Lung (tissue), 11 donors: ENCODE measurements at regions not wholly inside any gene's neighbourhood (a gene's known extent, or its start where the extent isn't known, plus 50 kb on each side); places are given as distances from the start of the nearest gene placed in this dataset.
A peak's percentile ranks its signal among the peaks of the same experiment; 100 is the strongest.

Experiments used
- ATAC-seq: fragments of 200-7000 bp; cut with Tn5 transposase; one replicate; pipeline ENCODE4 v1.9.1; 2020; ENCODE audit warnings: moderate number of reproducible peaks; ENCODE audit not compliant: insufficient read depth, low FRiP score
- DNase-seq, 3 donors: peaks; one replicate each; pipeline ENCODE4 v3.0.0-alpha.2; 2013 to 2017
- H3K27ac ChIP-seq, 2 donors: one replicate each; pipeline ENCODE4 v1.5.1; 2013; ENCODE audit warnings: mild to moderate bottlenecking in 2 of 2, moderate library complexity in 2 of 2, control low read depth in 1 of 2, inconsistent platforms in 1 of 2, low read depth in 1 of 2, low read length in 1 of 2
- H3K27me3 ChIP-seq, 3 donors: one replicate each; pipeline ENCODE4 v1.5.1; 2013; ENCODE audit warnings: low read length in 2 of 3; ENCODE audit not compliant: control insufficient read depth in 3 of 3, insufficient read depth in 3 of 3
- H3K36me3 ChIP-seq, 4 donors: one replicate each; pipeline ENCODE4 v1.5.1; 2013; ENCODE audit warnings: low read length in 4 of 4, mild to moderate bottlenecking in 1 of 4, moderate library complexity in 1 of 4; ENCODE audit not compliant: control insufficient read depth in 4 of 4, insufficient read depth in 4 of 4
- H3K4me1 ChIP-seq, 5 donors: one replicate each; pipeline ENCODE4 v1.5.1; 2013; ENCODE audit warnings: low read length in 5 of 5, mild to moderate bottlenecking in 2 of 5, moderate library complexity in 1 of 5; ENCODE audit not compliant: control insufficient read depth in 5 of 5, insufficient read depth in 5 of 5
- H3K4me3 ChIP-seq: one replicate; pipeline ENCODE4 v1.5.1; 2013; ENCODE audit warnings: mild to moderate bottlenecking, control low read depth, moderate library complexity
- H3K9ac ChIP-seq, 2 donors: one replicate each; pipeline ENCODE4 v1.5.1; 2013; ENCODE audit warnings: low read length in 2 of 2, control low read depth in 1 of 2; ENCODE audit not compliant: insufficient read depth in 1 of 2
- H3K9me3 ChIP-seq, 4 donors: one replicate each; pipeline ENCODE4 v1.5.1; 2013; ENCODE audit warnings: low read length in 3 of 4, mild to moderate bottlenecking in 1 of 4, moderate library complexity in 1 of 4; ENCODE audit not compliant: control insufficient read depth in 4 of 4, insufficient read depth in 3 of 4
- CTCF ChIP-seq: IDR thresholded peaks from 2 replicates; pipeline ENCODE4 v1.5.1; 2012; ENCODE audit warnings: mild to moderate bottlenecking; ENCODE audit errors: control extremely low read depth, extremely low read depth
- WGBS, 2 donors: extraction: QIAGEN DNeasy Blood & Tissue Kit; methylation state at CpG; one replicate each; pipeline ENCODE4 v1.1.7; 2013; 5-methylcytosine and 5-hydroxymethylcytosine counted together
- donor health status: control.
- donor health status: control.
- donor health status: Bipolar disorder and iron deficiency.
- donor health status: healthy.
- donor health status: DM: yes; HTN: yes; CAD: no.

DNA sequence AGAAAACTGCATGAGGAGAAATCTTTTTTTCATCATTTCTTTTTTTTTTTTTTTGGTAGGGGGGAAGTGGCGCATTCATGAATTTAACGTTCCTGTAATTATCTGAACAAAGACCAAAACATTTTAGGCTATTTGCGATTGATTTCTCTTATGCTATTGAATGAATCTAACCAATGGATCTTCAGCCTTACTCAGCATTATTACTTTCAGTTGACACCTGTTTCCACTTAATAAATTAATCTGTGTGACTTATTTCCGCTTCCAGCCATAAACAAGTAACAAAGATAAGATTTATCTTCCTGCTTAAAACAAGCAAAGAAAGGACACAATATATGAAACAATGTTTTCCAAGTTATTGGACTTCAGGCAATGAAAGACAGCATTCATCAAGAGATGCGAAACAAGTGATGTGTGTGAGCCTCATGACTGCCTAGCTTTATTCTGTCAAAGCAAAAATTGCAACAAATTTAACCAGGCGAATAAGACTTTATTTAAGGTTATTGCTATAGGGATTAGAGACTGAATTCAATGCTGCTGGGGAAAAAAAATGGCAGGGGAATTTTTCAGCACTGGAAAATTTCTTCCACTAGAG lies 1026.9 kb downstream of the LRFN5 start:
- no peak for DNase-seq
- Histone ChIP-seq H3K4me3 (no peak overlapping the region), H3K27me3 (no peaks in the 10 kb centered on the region), H3K9me3 (no peaks in the 10 kb centered on the region), H3K4me1 (no peaks in the 10 kb centered on the region), H3K27ac (no peak overlapping the region), H3K36me3 (no peaks in the 10 kb centered on the region), H3K9ac (no peak overlapping the region)
- no peak for ATAC-seq
- WGBS, 2 donors, result 84 to 85% methylated on average over 6 of the region's 6 CpGs
- TF ChIP-seq CTCF, result no peak

GRCh38 chr14:42629553-42629952 lies 1022.9 kb downstream of the LRFN5 start:
- no peak overlapping the region for H3K27ac ChIP-seq
- whole genome bisulfite sequencing, 2 donors, result 93 to 97% methylated on average over 1 of the region's 1 CpG
- H3K9me3 ChIP-seq, result no peaks in the 10 kb centered on the region
- H3K36me3 ChIP-seq, result no peaks in the 10 kb centered on the region
- no peaks in the 10 kb centered on the region for H3K27me3 ChIP-seq
- no peaks in the 10 kb centered on the region for H3K4me1 ChIP-seq
- ATAC-seq, result no peak
- no peak for TF ChIP-seq CTCF
- no peak overlapping the region for H3K4me3 ChIP-seq
- DNase-seq, result no peak
- H3K9ac ChIP-seq, result no peak overlapping the region

DNA sequence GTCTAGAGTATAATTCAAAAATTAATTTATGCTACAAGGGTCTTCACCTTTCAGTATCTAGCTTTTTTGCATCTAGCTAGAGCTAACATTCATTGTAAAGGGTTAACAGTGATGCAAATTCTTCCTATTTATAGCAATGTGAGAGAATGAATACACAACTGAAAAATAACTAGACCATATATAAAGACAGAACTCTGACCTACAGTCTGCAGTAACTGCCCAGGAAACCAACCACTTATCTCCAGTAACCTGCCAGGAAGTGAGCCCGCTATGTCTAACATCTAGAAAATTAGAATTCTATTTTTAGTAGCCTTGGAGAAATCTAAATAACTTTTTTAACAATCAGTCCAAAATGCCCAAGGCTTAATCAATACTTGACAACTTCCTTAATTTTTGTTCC lies 1021.9 kb downstream of the LRFN5 start:
- no peak for TF ChIP-seq CTCF
- no peak overlapping the region for H3K9ac ChIP-seq
- WGBS, 2 donors, result 29 to 53% methylated on average over 1 of the region's 1 CpG
- no peak overlapping the region for H3K27ac ChIP-seq
- no peaks in the 10 kb centered on the region for H3K27me3 ChIP-seq
- no peaks in the 10 kb centered on the region for H3K4me1 ChIP-seq
- ATAC-seq, result no peak
- no peaks in the 10 kb centered on the region for H3K36me3 ChIP-seq
- H3K4me3 ChIP-seq, result no peak overlapping the region
- DNase-seq, result no peak
- no peaks in the 10 kb centered on the region for H3K9me3 ChIP-seq

DNA sequence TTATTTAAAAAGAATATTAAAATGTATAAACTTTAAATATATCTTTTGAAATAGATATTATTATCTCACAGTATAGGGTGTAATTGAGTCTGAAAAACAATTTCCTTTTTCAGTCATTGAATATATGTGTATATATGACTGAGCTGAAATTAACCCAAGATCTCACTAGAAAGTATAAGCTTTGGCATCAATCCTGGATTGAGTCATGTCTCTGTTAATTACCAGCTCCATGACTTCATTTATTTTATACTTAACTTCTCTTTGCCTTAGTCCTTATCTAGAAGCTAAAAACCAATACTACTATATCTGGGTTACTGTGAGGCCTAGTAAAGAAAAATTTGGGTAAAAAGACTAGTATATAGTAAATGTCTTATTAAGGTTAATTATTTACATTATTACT lies 1020.3 kb downstream of the LRFN5 start:
- ATAC-seq, result no peak
- Histone ChIP-seq H3K9me3 (no peaks in the 10 kb centered on the region), H3K4me1 (no peaks in the 10 kb centered on the region), H3K9ac (no peak overlapping the region), H3K27me3 (no peaks in the 10 kb centered on the region), H3K4me3 (no peak overlapping the region), H3K36me3 (no peaks in the 10 kb centered on the region), H3K27ac (no peak overlapping the region)
- DNase-seq, result peak in 2 of 3 donors; percentile 26 to 34
- no peak for TF ChIP-seq CTCF
